ENCODE measurements at regions not wholly inside any gene's neighbourhood (a gene's known extent, or its start where the extent isn't known, plus 50 kb on each side); places are given as distances from the start of the nearest gene placed in this dataset.

- DNase-seq, result no peak
Measured at GRCh38 chr3:73784686-73785392, 160.1 kb upstream of the PDZRN3 start.

GRCh38 chr3:73783811-73784210 lies 159.1 kb upstream of the PDZRN3 start:
- no peak for DNase-seq

GRCh38 chr3:73781541-73781940 lies 156.8 kb upstream of the PDZRN3 start:
- no peak for DNase-seq

- no peak for DNase-seq
Measured at GRCh38 chr3:73774645-73775044, 149.9 kb upstream of the PDZRN3 start.

- no peak for DNase-seq
Measured at GRCh38 chr3:73773233-73773632, 148.5 kb upstream of the PDZRN3 start.

GRCh38 chr3:73772076-73772886 lies 147.5 kb upstream of the PDZRN3 start:
- no peak for DNase-seq

- no peak for DNase-seq
Measured at GRCh38 chr3:73768524-73769308, 144.0 kb upstream of the PDZRN3 start.

GRCh38 chr3:73766599-73767381 lies 142.0 kb upstream of the PDZRN3 start:
- DNase-seq, result no peak

GRCh38 chr3:73765878-73766545 lies 141.3 kb upstream of the PDZRN3 start:
- DNase-seq, result no peak

GRCh38 chr3:73762855-73763254 lies 138.1 kb upstream of the PDZRN3 start:
- no peak for DNase-seq

- no peak for DNase-seq
Measured at GRCh38 chr3:73759297-73759711, 134.6 kb upstream of the PDZRN3 start.

GRCh38 chr3:73757536-73757935 lies 132.8 kb upstream of the PDZRN3 start:
- no peak for DNase-seq

GRCh38 chr3:73753985-73754384 lies 129.2 kb upstream of the PDZRN3 start:
- DNase-seq, result no peak

GRCh38 chr3:73752338-73752737 lies 127.6 kb upstream of the PDZRN3 start:
- no peak for DNase-seq

- DNase-seq, result no peak
Measured at GRCh38 chr3:73746623-73747022, 121.9 kb upstream of the PDZRN3 start.

GRCh38 chr3:73745526-73746191 lies 120.9 kb upstream of the PDZRN3 start:
- no peak for DNase-seq

GRCh38 chr3:73743551-73743950 lies 118.8 kb upstream of the PDZRN3 start:
- no peak for DNase-seq

- no peak for DNase-seq
Measured at GRCh38 chr3:73739791-73740453, 115.2 kb upstream of the PDZRN3 start.

GRCh38 chr3:73738711-73739110 lies 114.0 kb upstream of the PDZRN3 start:
- no peak for DNase-seq

- no peak for DNase-seq
Measured at GRCh38 chr3:73734211-73735089, 109.7 kb upstream of the PDZRN3 start.

Data from GOT3 (cell line).